ENCODE measurements at regions not wholly inside any gene's neighbourhood (a gene's known extent, or its start where the extent isn't known, plus 50 kb on each side); places are given as distances from the start of the nearest gene placed in this dataset.
"Not testable (repeated sequence)": the region's sequence is repeated elsewhere in the genome, so short reads cannot be mapped to it uniquely, and the experiment has no call there.

- H3K9me3 ChIP-seq (ENCODE audit: control insufficient read depth, insufficient read depth, low read length) = peaks cover 10% of the 10 kb centered on the region
- H3K27me3 ChIP-seq (ENCODE audit: control insufficient read depth, insufficient read depth, low read length); H3K36me3 ChIP-seq (ENCODE audit: control insufficient read depth, insufficient read depth, low read length); H3K4me3 ChIP-seq (ENCODE audit: low read length); DNase-seq (ENCODE audit: low read depth, low spot score); H3K27ac ChIP-seq (ENCODE audit: low read length); H3K4me1 ChIP-seq (ENCODE audit: control insufficient read depth, insufficient read depth, low read length): not testable (repeated sequence)
- WGBS (ENCODE audit: insufficient coverage, insufficient read length) = no CpG with 5 or more reads among the region's 3 CpGs
Observed at GRCh38 chr7:67497914-67498313, 501.3 kb downstream of the TYW1 start.

- WGBS (ENCODE audit: insufficient coverage, insufficient read length) = no CpG with 5 or more reads among the region's 3 CpGs
- Histone ChIP-seq H3K27ac (ENCODE audit: low read length) (no peak overlapping the region), H3K4me3 (ENCODE audit: low read length) (no peak overlapping the region), H3K4me1 (ENCODE audit: control insufficient read depth, insufficient read depth, low read length) (no peaks in the 10 kb centered on the region), H3K27me3 (ENCODE audit: control insufficient read depth, insufficient read depth, low read length) (no peaks in the 10 kb centered on the region), H3K9me3 (ENCODE audit: control insufficient read depth, insufficient read depth, low read length) (peaks cover 8% of the 10 kb centered on the region), H3K36me3 (ENCODE audit: control insufficient read depth, insufficient read depth, low read length) (no peaks in the 10 kb centered on the region)
- DNase-seq (ENCODE audit: low read depth, low spot score) = no peak
Observed at GRCh38 chr7:67502929-67503328, 506.3 kb downstream of the TYW1 start.

- no peak for DNase-seq (ENCODE audit: low read depth, low spot score)
Observed at GRCh38 chr7:67505449-67505848, 508.8 kb downstream of the TYW1 start.

GRCh38 chr7:67512481-67512880, 515.8 kb downstream of the TYW1 start:
- no peaks in the 10 kb centered on the region for H3K4me1 ChIP-seq (ENCODE audit: control insufficient read depth, insufficient read depth, low read length)
- no peaks in the 10 kb centered on the region for H3K36me3 ChIP-seq (ENCODE audit: control insufficient read depth, insufficient read depth, low read length)
- no peak overlapping the region for H3K4me3 ChIP-seq (ENCODE audit: low read length)
- WGBS (ENCODE audit: insufficient coverage, insufficient read length) = no CpG with 5 or more reads among the region's 7 CpGs
- no peaks in the 10 kb centered on the region for H3K27me3 ChIP-seq (ENCODE audit: control insufficient read depth, insufficient read depth, low read length)
- peaks cover 13% of the 10 kb centered on the region for H3K9me3 ChIP-seq (ENCODE audit: control insufficient read depth, insufficient read depth, low read length)
- no peak for DNase-seq (ENCODE audit: low read depth, low spot score)
- no peak overlapping the region for H3K27ac ChIP-seq (ENCODE audit: low read length)

More at GRCh38 chr7:67505449-67505848, 508.8 kb downstream of the TYW1 start:
- H3K4me3 ChIP-seq (ENCODE audit: low read length) = no peak overlapping the region
- H3K27me3 ChIP-seq (ENCODE audit: control insufficient read depth, insufficient read depth, low read length) = no peaks in the 10 kb centered on the region
- no peak overlapping the region for H3K27ac ChIP-seq (ENCODE audit: low read length)
- H3K36me3 ChIP-seq (ENCODE audit: control insufficient read depth, insufficient read depth, low read length) = no peaks in the 10 kb centered on the region
- H3K4me1 ChIP-seq (ENCODE audit: control insufficient read depth, insufficient read depth, low read length) = no peaks in the 10 kb centered on the region
- peaks cover 13% of the 10 kb centered on the region for H3K9me3 ChIP-seq (ENCODE audit: control insufficient read depth, insufficient read depth, low read length)

- no peak overlapping the region for H3K4me3 ChIP-seq (ENCODE audit: low read length)
- no peaks in the 10 kb centered on the region for H3K36me3 ChIP-seq (ENCODE audit: control insufficient read depth, insufficient read depth, low read length)
- no peak overlapping the region for H3K27ac ChIP-seq (ENCODE audit: low read length)
- DNase-seq (ENCODE audit: low read depth, low spot score) = no peak
- WGBS (ENCODE audit: insufficient coverage, insufficient read length) = no CpG with 5 or more reads among the region's 4 CpGs
- no peaks in the 10 kb centered on the region for H3K27me3 ChIP-seq (ENCODE audit: control insufficient read depth, insufficient read depth, low read length)
- H3K9me3 ChIP-seq (ENCODE audit: control insufficient read depth, insufficient read depth, low read length) = peaks cover 5% of the 10 kb centered on the region
- no peaks in the 10 kb centered on the region for H3K4me1 ChIP-seq (ENCODE audit: control insufficient read depth, insufficient read depth, low read length)
Observed at GRCh38 chr7:67518580-67518979, 521.9 kb downstream of the TYW1 start.

- H3K4me3 ChIP-seq (ENCODE audit: low read length) = no peak overlapping the region
- no peak overlapping the region for H3K27ac ChIP-seq (ENCODE audit: low read length)
- no CpG with 5 or more reads among the region's 3 CpGs for WGBS (ENCODE audit: insufficient coverage, insufficient read length)
- H3K36me3 ChIP-seq (ENCODE audit: control insufficient read depth, insufficient read depth, low read length) = no peaks in the 10 kb centered on the region
- no peak for DNase-seq (ENCODE audit: low read depth, low spot score)
- H3K9me3 ChIP-seq (ENCODE audit: control insufficient read depth, insufficient read depth, low read length) = peaks cover 7% of the 10 kb centered on the region
- no peaks in the 10 kb centered on the region for H3K4me1 ChIP-seq (ENCODE audit: control insufficient read depth, insufficient read depth, low read length)
- no peaks in the 10 kb centered on the region for H3K27me3 ChIP-seq (ENCODE audit: control insufficient read depth, insufficient read depth, low read length)
Observed at GRCh38 chr7:67519171-67519570, 522.5 kb downstream of the TYW1 start.

GRCh38 chr7:67522504-67522903, 525.9 kb downstream of the TYW1 start:
- H3K9me3 ChIP-seq (ENCODE audit: control insufficient read depth, insufficient read depth, low read length) = peaks cover 6% of the 10 kb centered on the region
- DNase-seq (ENCODE audit: low read depth, low spot score) = no peak
- WGBS (ENCODE audit: insufficient coverage, insufficient read length) = no CpG with 5 or more reads among the region's 3 CpGs
- H3K27ac ChIP-seq (ENCODE audit: low read length) = no peak overlapping the region
- no peaks in the 10 kb centered on the region for H3K27me3 ChIP-seq (ENCODE audit: control insufficient read depth, insufficient read depth, low read length)
- H3K4me3 ChIP-seq (ENCODE audit: low read length) = no peak overlapping the region
- no peaks in the 10 kb centered on the region for H3K36me3 ChIP-seq (ENCODE audit: control insufficient read depth, insufficient read depth, low read length)
- H3K4me1 ChIP-seq (ENCODE audit: control insufficient read depth, insufficient read depth, low read length) = no peaks in the 10 kb centered on the region

- no peak overlapping the region for H3K27ac ChIP-seq (ENCODE audit: low read length)
- no peak for DNase-seq (ENCODE audit: low read depth, low spot score)
- no peaks in the 10 kb centered on the region for H3K36me3 ChIP-seq (ENCODE audit: control insufficient read depth, insufficient read depth, low read length)
- H3K4me3 ChIP-seq (ENCODE audit: low read length) = no peak overlapping the region
- no peaks in the 10 kb centered on the region for H3K4me1 ChIP-seq (ENCODE audit: control insufficient read depth, insufficient read depth, low read length)
- H3K9me3 ChIP-seq (ENCODE audit: control insufficient read depth, insufficient read depth, low read length) = peaks cover 6% of the 10 kb centered on the region
- no peaks in the 10 kb centered on the region for H3K27me3 ChIP-seq (ENCODE audit: control insufficient read depth, insufficient read depth, low read length)
- WGBS (ENCODE audit: insufficient coverage, insufficient read length) = no CpG with 5 or more reads among the region's 4 CpGs
Observed at GRCh38 chr7:67523713-67524112, 527.1 kb downstream of the TYW1 start.

GRCh38 chr7:67525588-67525987, 529.0 kb downstream of the TYW1 start:
- no peak overlapping the region for H3K4me3 ChIP-seq (ENCODE audit: low read length)
- H3K36me3 ChIP-seq (ENCODE audit: control insufficient read depth, insufficient read depth, low read length) = no peaks in the 10 kb centered on the region
- peaks cover 6% of the 10 kb centered on the region for H3K9me3 ChIP-seq (ENCODE audit: control insufficient read depth, insufficient read depth, low read length)
- no peak overlapping the region for H3K27ac ChIP-seq (ENCODE audit: low read length)
- no peaks in the 10 kb centered on the region for H3K27me3 ChIP-seq (ENCODE audit: control insufficient read depth, insufficient read depth, low read length)
- H3K4me1 ChIP-seq (ENCODE audit: control insufficient read depth, insufficient read depth, low read length) = no peaks in the 10 kb centered on the region
- no CpG with 5 or more reads among the region's 4 CpGs for WGBS (ENCODE audit: insufficient coverage, insufficient read length)
- DNase-seq (ENCODE audit: low read depth, low spot score) = no peak

GRCh38 chr7:67535241-67535989, 538.8 kb downstream of the TYW1 start:
- H3K27me3 ChIP-seq (ENCODE audit: control insufficient read depth, insufficient read depth, low read length) = no peaks in the 10 kb centered on the region
- no peaks in the 10 kb centered on the region for H3K36me3 ChIP-seq (ENCODE audit: control insufficient read depth, insufficient read depth, low read length)
- H3K4me1 ChIP-seq (ENCODE audit: control insufficient read depth, insufficient read depth, low read length) = no peaks in the 10 kb centered on the region
- no peak for DNase-seq (ENCODE audit: low read depth, low spot score)
- WGBS (ENCODE audit: insufficient coverage, insufficient read length) = no CpG with 5 or more reads among the region's 8 CpGs
- H3K27ac ChIP-seq (ENCODE audit: low read length) = no peak overlapping the region
- H3K4me3 ChIP-seq (ENCODE audit: low read length) = no peak overlapping the region
- H3K9me3 ChIP-seq (ENCODE audit: control insufficient read depth, insufficient read depth, low read length) = peaks cover 5% of the 10 kb centered on the region

- no CpG with 5 or more reads among the region's 8 CpGs for WGBS (ENCODE audit: insufficient coverage, insufficient read length)
- Histone ChIP-seq H3K27ac (ENCODE audit: low read length) (no peak overlapping the region), H3K36me3 (ENCODE audit: control insufficient read depth, insufficient read depth, low read length) (no peaks in the 10 kb centered on the region), H3K9me3 (ENCODE audit: control insufficient read depth, insufficient read depth, low read length) (peaks cover 12% of the 10 kb centered on the region), H3K4me3 (ENCODE audit: low read length) (no peak overlapping the region), H3K27me3 (ENCODE audit: control insufficient read depth, insufficient read depth, low read length) (no peaks in the 10 kb centered on the region), H3K4me1 (ENCODE audit: control insufficient read depth, insufficient read depth, low read length) (no peaks in the 10 kb centered on the region)
- no peak for DNase-seq (ENCODE audit: low read depth, low spot score)
Observed at GRCh38 chr7:67542916-67543315, 546.3 kb downstream of the TYW1 start.

Data from iPS DF 6.9 (cell line).